IMR-90 (cell line): ENCODE measurements at regions not wholly inside any gene's neighbourhood (a gene's known extent, or its start where the extent isn't known, plus 50 kb on each side); places are given as distances from the start of the nearest gene placed in this dataset.

Source experiments
- BHLHE40 ChIP-seq: fragments of 150-350 bp; IDR thresholded peaks from 2 replicates; pipeline ENCODE4 v1.6.1; 2016; ENCODE audit warnings: mild to moderate bottlenecking, low read depth, low read length
- CEBPB ChIP-seq: IDR thresholded peaks from 2 replicates; pipeline ENCODE4 v1.6.1; 2012; ENCODE audit warnings: low read depth, low read length, improper control_type of control experiment
- CHD1 ChIP-seq: IDR thresholded peaks from 2 replicates; pipeline ENCODE4 v1.6.1; 2012; ENCODE audit warnings: low read depth, low read length, improper control_type of control experiment
- CTCF ChIP-seq: conservative IDR thresholded peaks from 2 replicates; pipeline ENCODE4 v1.5.1; 2012; ENCODE audit warnings: mild to moderate bottlenecking, low read depth, low read length, improper control_type of control experiment
- FOS ChIP-seq: fragments of 150-350 bp; IDR thresholded peaks from 2 replicates; pipeline ENCODE4 v1.6.1; 2016; ENCODE audit warnings: low read depth, low read length
- MAFK ChIP-seq: IDR thresholded peaks from 2 replicates; pipeline ENCODE4 v1.6.1; 2012; ENCODE audit warnings: low read depth, low read length, improper control_type of control experiment
- MXI1 ChIP-seq: IDR thresholded peaks from 2 replicates; pipeline ENCODE4 v1.6.1; 2012; ENCODE audit warnings: low read depth, mild to moderate bottlenecking, low read length, moderate library complexity, borderline replicate concordance
- POLR2A ChIP-seq: IDR thresholded peaks from 2 replicates; pipeline ENCODE4 v1.6.1; 2012; ENCODE audit warnings: mild to moderate bottlenecking, low read depth, low read length
- RAD21 ChIP-seq: IDR thresholded peaks from 2 replicates; pipeline ENCODE4 v1.6.1; 2012; ENCODE audit warnings: low read length, improper control_type of control experiment
- RCOR1 ChIP-seq: IDR thresholded peaks from 2 replicates; pipeline ENCODE4 v1.6.1; 2012; ENCODE audit warnings: mild to moderate bottlenecking, low read length, improper control_type of control experiment; ENCODE audit not compliant: insufficient replicate concordance
- SMC3 ChIP-seq: fragments of 150-350 bp; IDR thresholded peaks from 2 replicates; pipeline ENCODE4 v1.6.1; 2016; ENCODE audit warnings: low read depth, mild to moderate bottlenecking, antibody characterized with exemption, low read length, moderate library complexity
- TF ChIP-seq, protein P1 (sequence below): fragments of 150-350 bp; IDR thresholded peaks from 2 replicates; pipeline ENCODE4 v1.6.1; 2016; ENCODE audit warnings: low read depth, mild to moderate bottlenecking, low read length, moderate library complexity, borderline replicate concordance
- TF ChIP-seq, protein P2 (sequence below): fragments of 150-350 bp; IDR thresholded peaks from 2 replicates; pipeline ENCODE4 v1.6.1; 2017; ENCODE audit warnings: mild to moderate bottlenecking, antibody characterized with exemption, low read length, low read depth

- TF ChIP-seq CTCF (no peak), POLR2A (no peak), CEBPB (no peak), RCOR1 (no peak), FOS (no peak), BHLHE40 (no peak), RAD21 (no peak), MXI1 (no peak), MAFK (no peak), SMC3 (no peak), CHD1 (no peak)
- TF ChIP-seq, protein P1, sequence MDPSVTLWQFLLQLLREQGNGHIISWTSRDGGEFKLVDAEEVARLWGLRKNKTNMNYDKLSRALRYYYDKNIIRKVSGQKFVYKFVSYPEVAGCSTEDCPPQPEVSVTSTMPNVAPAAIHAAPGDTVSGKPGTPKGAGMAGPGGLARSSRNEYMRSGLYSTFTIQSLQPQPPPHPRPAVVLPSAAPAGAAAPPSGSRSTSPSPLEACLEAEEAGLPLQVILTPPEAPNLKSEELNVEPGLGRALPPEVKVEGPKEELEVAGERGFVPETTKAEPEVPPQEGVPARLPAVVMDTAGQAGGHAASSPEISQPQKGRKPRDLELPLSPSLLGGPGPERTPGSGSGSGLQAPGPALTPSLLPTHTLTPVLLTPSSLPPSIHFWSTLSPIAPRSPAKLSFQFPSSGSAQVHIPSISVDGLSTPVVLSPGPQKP, result no peak
- TF ChIP-seq, protein P2, sequence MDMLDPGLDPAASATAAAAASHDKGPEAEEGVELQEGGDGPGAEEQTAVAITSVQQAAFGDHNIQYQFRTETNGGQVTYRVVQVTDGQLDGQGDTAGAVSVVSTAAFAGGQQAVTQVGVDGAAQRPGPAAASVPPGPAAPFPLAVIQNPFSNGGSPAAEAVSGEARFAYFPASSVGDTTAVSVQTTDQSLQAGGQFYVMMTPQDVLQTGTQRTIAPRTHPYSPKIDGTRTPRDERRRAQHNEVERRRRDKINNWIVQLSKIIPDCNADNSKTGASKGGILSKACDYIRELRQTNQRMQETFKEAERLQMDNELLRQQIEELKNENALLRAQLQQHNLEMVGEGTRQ, result no peak
Measured at GRCh38 chr17:20787281-20787680, 207.8 kb downstream of the CDRT15L2 start.
